ENCODE measurements at regions not wholly inside any gene's neighbourhood (a gene's known extent, or its start where the extent isn't known, plus 50 kb on each side); places are given as distances from the start of the nearest gene placed in this dataset.

GRCh38 chr14:82410064-82410463 is 876.4 kb upstream of the SEL1L start:
- TF ChIP-seq CTCF (IDR thresholded peaks at IDR 0.05) = no peak
- TF ChIP-seq POLR2A (IDR thresholded peaks at IDR 0.05) = no peak
- no peak for TF ChIP-seq POLR2AphosphoS5 (IDR thresholded peaks at IDR 0.05)

All from prostate gland (tissue), 2 donors.